Ectodermal cell (in vitro differentiated cells): ENCODE measurements at regions not wholly inside any gene's neighbourhood (a gene's known extent, or its start where the extent isn't known, plus 50 kb on each side); places are given as distances from the start of the nearest gene placed in this dataset.

Source experiments
- H3K27ac ChIP-seq: 2 replicates; pipeline ENCODE4 v1.7.0; 2013; ENCODE audit warnings: mild to moderate bottlenecking, low read depth, low read length; ENCODE audit not compliant: insufficient read depth, poor library complexity, severe bottlenecking
- H3K27me3 ChIP-seq: 2 replicates; pipeline ENCODE4 v1.7.0; 2013; ENCODE audit warnings: mild to moderate bottlenecking, low read length; ENCODE audit not compliant: insufficient read depth, control insufficient read depth, poor library complexity, severe bottlenecking
- H3K36me3 ChIP-seq: one replicate; pipeline ENCODE4 v1.7.0; 2013; ENCODE audit warnings: low read length; ENCODE audit not compliant: control insufficient read depth, insufficient read depth
- H3K4me1 ChIP-seq: one replicate; pipeline ENCODE4 v1.7.0; 2013; ENCODE audit warnings: low read length; ENCODE audit not compliant: control insufficient read depth, insufficient read depth
- H3K4me3 ChIP-seq: 2 replicates; pipeline ENCODE4 v1.7.0; 2013; ENCODE audit warnings: low read depth, low read length, control low read depth; ENCODE audit not compliant: insufficient read depth
- H3K9me3 ChIP-seq: 2 replicates; pipeline ENCODE4 v1.7.0; 2013; ENCODE audit warnings: mild to moderate bottlenecking, low read length, moderate library complexity; ENCODE audit not compliant: control insufficient read depth
- WGBS, 2 experiments: methylation state at CpG; one replicate each; pipeline ENCODE4 v1.1.7; 2013; ENCODE audit warnings: missing lambda C conversion rate in 2 of 2; 5-methylcytosine and 5-hydroxymethylcytosine counted together

DNA sequence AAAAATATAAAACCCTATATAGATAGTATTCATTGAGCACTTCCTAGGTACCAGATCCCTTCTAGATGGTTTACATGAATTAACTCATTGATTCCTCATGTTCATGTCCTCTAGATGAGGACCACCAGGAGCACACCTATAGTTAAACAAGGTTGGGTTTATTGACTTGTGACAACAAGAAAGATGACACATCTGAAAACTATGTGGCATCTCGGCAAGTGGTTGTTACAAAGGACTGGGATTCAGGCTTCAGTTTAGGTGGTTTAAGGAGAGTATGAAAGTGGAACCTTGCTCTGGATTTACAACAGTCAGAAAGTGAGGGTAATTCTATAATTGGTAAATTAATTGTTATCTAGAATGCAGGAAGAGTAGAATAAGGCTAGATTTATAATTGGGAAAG, 99.0 kb upstream of the PHF14 start:
- Histone ChIP-seq H3K4me3 (no peak overlapping the region), H3K36me3 (no peaks in the 10 kb centered on the region), H3K27ac (no peak overlapping the region), H3K9me3 (no peaks in the 10 kb centered on the region), H3K4me1 (no peaks in the 10 kb centered on the region), H3K27me3 (no peaks in the 10 kb centered on the region)
- WGBS, 2 experiments = 77 to 83% methylated on average over 1 of the region's 1 CpG

DNA sequence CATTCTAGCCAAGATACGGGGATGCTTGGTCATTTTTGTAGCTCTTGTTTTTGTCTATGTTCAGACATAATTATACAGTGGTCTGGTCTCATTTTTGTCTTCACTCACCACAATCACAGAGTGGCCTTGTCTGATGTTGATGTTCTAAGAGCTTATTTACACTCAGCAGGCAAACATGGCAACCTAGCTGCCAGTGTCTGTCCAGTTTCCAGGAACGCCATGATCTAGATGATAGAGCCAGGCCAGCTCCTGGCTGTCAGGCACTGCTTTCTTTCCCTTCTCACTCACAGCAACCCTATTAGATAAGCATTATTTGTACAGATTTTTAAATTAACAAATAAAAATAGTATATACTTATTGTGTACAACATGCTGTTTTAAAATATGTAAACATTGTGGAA, 98.6 kb upstream of the PHF14 start:
- Histone ChIP-seq H3K27ac (no peak overlapping the region), H3K36me3 (no peaks in the 10 kb centered on the region), H3K27me3 (no peaks in the 10 kb centered on the region), H3K4me3 (no peak overlapping the region), H3K4me1 (no peaks in the 10 kb centered on the region), H3K9me3 (no peaks in the 10 kb centered on the region)
- 91 to 97% methylated on average over 2 of the region's 2 CpGs for WGBS, 2 experiments

DNA sequence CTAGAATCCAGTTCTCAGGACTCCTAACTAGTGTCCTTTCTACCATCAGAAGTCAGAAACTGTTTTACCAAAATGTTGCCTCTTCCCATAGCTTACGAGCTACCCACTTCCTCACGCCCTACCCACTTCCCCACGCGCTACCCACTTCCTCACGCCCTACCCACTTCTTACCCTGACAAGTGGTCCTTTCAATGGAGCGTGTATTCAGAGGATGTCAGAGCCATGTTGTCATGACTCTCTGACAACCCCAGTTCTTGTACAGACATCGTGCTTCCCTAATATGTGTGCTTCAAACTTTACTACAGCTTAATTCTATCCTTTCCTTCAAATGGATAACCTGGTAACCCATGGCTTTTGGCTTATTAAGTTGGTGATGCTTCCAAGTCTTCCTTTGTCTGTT, 84.8 kb upstream of the PHF14 start:
- Histone ChIP-seq H3K4me1 (no peaks in the 10 kb centered on the region), H3K36me3 (no peaks in the 10 kb centered on the region), H3K27ac (no peak overlapping the region), H3K9me3 (no peaks in the 10 kb centered on the region), H3K4me3 (no peak overlapping the region), H3K27me3 (no peaks in the 10 kb centered on the region)
- 93 to 95% methylated on average over 7 of the region's 7 CpGs for WGBS, 2 experiments

DNA sequence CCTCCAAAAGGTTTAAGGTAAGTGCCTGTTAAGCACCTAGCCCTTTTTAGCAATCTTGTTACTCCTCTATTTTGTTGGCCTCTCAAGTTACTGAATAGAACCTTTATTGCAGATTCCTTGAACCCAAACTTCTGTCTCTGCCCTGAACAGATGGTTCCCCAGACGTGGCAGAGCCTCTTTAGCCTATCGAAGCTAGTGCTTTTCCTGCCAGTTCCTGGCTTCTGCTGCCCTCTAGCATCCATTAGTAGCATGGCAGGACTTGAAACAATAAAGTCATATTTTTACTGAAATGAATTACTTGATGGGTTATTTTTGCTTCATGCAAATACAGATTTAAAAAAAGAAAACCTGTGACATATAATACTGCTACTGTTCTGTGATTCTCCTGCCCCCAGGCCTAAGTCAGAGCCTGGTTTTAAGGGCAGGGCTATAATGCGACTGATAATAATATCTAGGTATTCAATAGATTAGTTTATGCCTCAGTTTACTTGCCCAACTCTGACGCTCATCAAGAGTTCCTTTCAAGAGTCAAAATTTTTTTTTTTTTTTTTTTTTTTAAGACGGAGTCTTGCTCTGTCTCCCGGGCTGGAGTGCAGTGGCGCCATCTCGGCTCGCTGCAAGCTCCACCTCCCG, 84.3 kb upstream of the PHF14 start:
- 69 to 79% methylated on average over 10 of the region's 10 CpGs for WGBS, 2 experiments
- Histone ChIP-seq H3K4me1 (no peaks in the 10 kb centered on the region), H3K9me3 (no peaks in the 10 kb centered on the region), H3K27me3 (no peaks in the 10 kb centered on the region), H3K27ac (no peak overlapping the region), H3K4me3 (no peak overlapping the region), H3K36me3 (no peaks in the 10 kb centered on the region)

DNA sequence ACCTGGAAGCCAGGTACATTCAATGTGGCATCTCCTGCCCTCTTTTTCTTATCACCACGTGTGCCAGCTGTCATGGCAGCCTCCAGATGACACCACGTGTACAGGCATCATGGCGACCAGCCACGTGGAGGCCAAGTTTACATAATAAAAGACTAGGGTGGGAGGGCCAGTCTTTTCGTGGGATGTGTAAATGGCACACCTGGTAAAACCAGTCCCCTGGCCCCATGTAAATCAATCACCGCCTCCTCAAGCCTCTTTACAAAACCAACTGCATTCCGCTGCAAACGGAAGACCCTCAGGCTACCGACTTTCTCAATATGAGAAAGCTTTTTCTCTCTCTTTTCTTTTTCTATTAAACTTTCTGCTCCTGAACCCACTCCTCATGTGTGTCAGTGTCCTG, 65.1 kb upstream of the PHF14 start:
- WGBS, 2 experiments = 56 to 60% methylated on average over 9 of the region's 9 CpGs
- H3K4me1 ChIP-seq = no peaks in the 10 kb centered on the region
- H3K27ac ChIP-seq = no peak overlapping the region

DNA sequence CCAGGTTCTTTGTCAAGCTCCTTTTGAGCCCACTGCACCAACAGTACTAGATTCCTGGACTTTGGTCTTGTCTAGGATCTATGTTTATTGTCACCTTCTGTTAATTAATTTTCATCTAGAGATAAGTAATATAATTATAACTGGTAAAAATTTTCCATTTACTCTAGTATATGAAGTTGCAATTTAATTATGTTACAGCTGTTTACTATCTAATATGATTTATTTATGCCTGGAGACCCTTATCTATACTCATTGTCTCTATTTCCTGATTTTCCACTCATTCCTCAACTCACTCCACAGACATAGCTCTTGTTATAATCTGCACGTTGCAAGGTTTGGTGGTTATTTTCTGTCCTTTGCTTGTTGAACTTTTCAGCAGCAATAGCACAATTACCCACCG, 63.2 kb upstream of the PHF14 start:
- no peaks in the 10 kb centered on the region for H3K36me3 ChIP-seq
- H3K4me3 ChIP-seq = no peak overlapping the region
- peaks cover 3% of the 10 kb centered on the region for H3K9me3 ChIP-seq
- 92 to 94% methylated on average over 2 of the region's 2 CpGs for WGBS, 2 experiments
- H3K27ac ChIP-seq = no peak overlapping the region
- H3K4me1 ChIP-seq = no peaks in the 10 kb centered on the region
- H3K27me3 ChIP-seq = no peaks in the 10 kb centered on the region

More for the DNA sequence above, 65.1 kb upstream of the PHF14 start:
- Histone ChIP-seq H3K36me3 (no peaks in the 10 kb centered on the region), H3K4me3 (no peak overlapping the region), H3K9me3 (peaks cover 3% of the 10 kb centered on the region), H3K27me3 (no peaks in the 10 kb centered on the region)

DNA sequence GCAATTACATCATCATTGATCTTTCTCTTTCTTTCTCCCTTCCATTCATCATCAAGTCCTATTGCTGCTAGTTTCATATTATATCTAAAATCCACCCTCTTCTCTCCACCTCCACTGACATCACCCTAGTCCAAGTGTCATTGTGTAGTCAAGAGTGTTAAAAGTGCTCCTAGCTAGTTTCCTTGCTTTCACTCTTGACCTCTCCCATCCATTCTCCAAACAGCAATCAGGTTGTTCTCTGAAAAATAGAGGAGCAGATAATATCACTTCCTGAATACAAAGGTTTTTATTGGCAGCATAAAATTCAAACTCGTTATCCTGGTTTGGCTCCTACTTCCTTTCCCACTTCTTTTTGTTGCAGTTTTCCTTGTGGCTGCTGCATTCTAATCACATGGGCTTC, 61.6 kb upstream of the PHF14 start:
- H3K36me3 ChIP-seq = no peaks in the 10 kb centered on the region
- H3K27ac ChIP-seq = no peak overlapping the region
- no peak overlapping the region for H3K4me3 ChIP-seq
- 85 to 94% methylated on average over 1 of the region's 1 CpG for WGBS, 2 experiments
- no peaks in the 10 kb centered on the region for H3K27me3 ChIP-seq
- H3K9me3 ChIP-seq = peaks cover 3% of the 10 kb centered on the region
- no peaks in the 10 kb centered on the region for H3K4me1 ChIP-seq

DNA sequence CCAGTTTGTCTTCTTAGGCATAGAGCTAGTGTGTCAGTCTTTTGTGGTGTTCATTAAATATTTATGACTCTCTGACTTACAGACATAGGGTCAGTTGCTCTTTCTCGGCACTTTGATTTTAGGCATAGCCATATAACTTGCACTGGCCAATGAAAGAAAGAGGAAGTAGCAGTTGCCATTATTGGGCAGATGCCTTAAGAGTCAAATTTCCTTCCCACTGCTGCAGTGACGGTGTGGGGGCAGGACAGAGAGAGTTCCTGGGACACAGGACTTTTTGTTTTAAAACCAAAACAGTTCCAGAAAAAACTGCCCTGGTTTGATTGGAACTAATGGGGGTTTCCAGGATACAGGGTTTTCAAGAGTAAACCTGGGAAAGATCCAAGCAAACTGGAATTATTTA, 60.2 kb upstream of the PHF14 start:
- peaks cover 3% of the 10 kb centered on the region for H3K9me3 ChIP-seq
- no peak overlapping the region for H3K4me3 ChIP-seq
- no peak overlapping the region for H3K27ac ChIP-seq
- H3K36me3 ChIP-seq = no peaks in the 10 kb centered on the region
- H3K4me1 ChIP-seq = no peaks in the 10 kb centered on the region
- WGBS, 2 experiments = 73 to 93% methylated on average over 2 of the region's 2 CpGs
- H3K27me3 ChIP-seq = no peaks in the 10 kb centered on the region

DNA sequence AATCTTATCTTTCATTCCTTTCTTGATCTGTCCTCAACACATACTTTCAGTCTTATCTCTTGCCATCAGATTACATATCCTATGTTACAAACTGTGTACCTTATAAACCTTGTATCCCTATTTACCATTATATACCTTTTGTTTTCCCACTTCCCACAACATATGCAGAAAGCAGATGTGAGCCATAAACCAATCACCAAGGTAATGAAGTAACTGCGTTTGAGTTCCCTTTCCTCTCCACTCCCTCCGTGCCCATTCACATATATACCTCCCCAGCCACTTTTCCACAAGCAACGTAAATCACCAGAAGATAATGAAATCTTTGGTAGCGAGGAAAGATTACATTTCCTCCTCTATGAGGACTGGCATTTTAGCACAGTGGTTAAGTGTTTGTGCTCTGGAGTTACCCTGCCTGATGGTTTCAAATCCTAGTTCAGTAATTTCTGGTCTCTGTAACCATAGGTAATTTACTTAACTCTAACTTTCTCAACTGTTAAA, 55.5 kb upstream of the PHF14 start:
- Histone ChIP-seq H3K27me3 (no peaks in the 10 kb centered on the region), H3K27ac (no peak overlapping the region), H3K36me3 (no peaks in the 10 kb centered on the region), H3K9me3 (no peaks in the 10 kb centered on the region), H3K4me1 (no peaks in the 10 kb centered on the region), H3K4me3 (no peak overlapping the region)
- 92 to 95% methylated on average over 4 of the region's 4 CpGs for WGBS, 2 experiments

DNA sequence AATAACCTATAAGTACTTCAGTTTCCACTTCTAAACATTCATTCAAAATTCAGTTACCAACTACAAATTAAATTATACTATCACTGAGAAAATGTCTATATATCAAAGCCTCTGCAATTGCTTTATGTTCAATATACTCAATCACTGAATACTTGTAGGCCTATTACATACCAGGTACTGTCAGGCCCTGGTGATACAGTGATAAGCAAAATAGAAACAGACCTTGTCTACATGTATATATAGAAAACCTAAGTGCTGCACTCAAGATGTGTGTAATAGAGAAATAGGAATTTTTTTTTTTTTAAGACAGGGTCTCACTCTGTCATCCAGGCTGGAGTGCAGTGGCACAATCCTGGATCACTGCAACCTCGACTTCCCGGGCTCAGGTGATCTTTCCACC, 53.7 kb upstream of the PHF14 start:
- 88 to 95% methylated on average over 2 of the region's 2 CpGs for WGBS, 2 experiments
- H3K4me3 ChIP-seq = no peak overlapping the region
- H3K4me1 ChIP-seq = no peaks in the 10 kb centered on the region
- no peaks in the 10 kb centered on the region for H3K27me3 ChIP-seq
- H3K9me3 ChIP-seq = no peaks in the 10 kb centered on the region
- no peaks in the 10 kb centered on the region for H3K36me3 ChIP-seq
- H3K27ac ChIP-seq = no peak overlapping the region
